Mesothelial cell of epicardium (in vitro differentiated cells): ENCODE measurements at regions not wholly inside any gene's neighbourhood (a gene's known extent, or its start where the extent isn't known, plus 50 kb on each side); places are given as distances from the start of the nearest gene placed in this dataset.
A peak's percentile ranks its signal among the peaks of the same experiment; 100 is the strongest.

Experiments used
- DNase-seq, 2 experiments: peaks; one replicate each; pipeline ENCODE4 v3.0.0; 2021; ENCODE audit warnings: low spot score in 2 of 2; ENCODE audit not compliant: unreplicated experiment in 2 of 2
- H3K27ac Mint-ChIP-seq: 2 replicates; pipeline ENCODE4 v1.8.0; 2021; ENCODE audit warnings: mixed read lengths
- H3K27me3 Mint-ChIP-seq: 2 replicates; pipeline ENCODE4 v1.8.0; 2021; ENCODE audit warnings: low read depth, mixed read lengths
- H3K36me3 Mint-ChIP-seq: 2 replicates; pipeline ENCODE4 v1.8.0; 2021; ENCODE audit warnings: mixed read lengths
- H3K4me1 Mint-ChIP-seq: 2 replicates; pipeline ENCODE4 v1.8.0; 2021; ENCODE audit warnings: mixed read lengths
- H3K4me3 Mint-ChIP-seq: 2 replicates; pipeline ENCODE4 v1.8.0; 2021; ENCODE audit warnings: mild to moderate bottlenecking, moderate library complexity, mixed read lengths
- H3K9me3 Mint-ChIP-seq: 2 replicates; pipeline ENCODE4 v1.8.0; 2021; ENCODE audit warnings: mixed read lengths
- CTCF ChIP-seq: fragments of 200-600 bp; sonication (generic); IDR thresholded peaks from one replicate; pipeline ENCODE4 v1.5.0; 2021; ENCODE audit warnings: antibody characterized with exemption; ENCODE audit not compliant: unreplicated experiment

GRCh38 chr11:11155962-11156815, 196.9 kb downstream of the CSNK2A3 start:
- DNase-seq, result no peak
- Mint-ChIP-seq H3K4me1 (peaks cover 3% of the 10 kb centered on the region), H3K4me3 (no peak overlapping the region), H3K27me3 (no peaks in the 10 kb centered on the region), H3K27ac (no peak overlapping the region), H3K36me3 (no peaks in the 10 kb centered on the region), H3K9me3 (peaks cover 4% of the 10 kb centered on the region)
- peak; percentile 78 for TF ChIP-seq CTCF

GRCh38 chr11:11152877-11153276, 200.2 kb downstream of the CSNK2A3 start:
- TF ChIP-seq CTCF, result no peak
- peaks cover under 1% of the 10 kb centered on the region for H3K9me3 Mint-ChIP-seq
- no peaks in the 10 kb centered on the region for H3K27me3 Mint-ChIP-seq
- no peak overlapping the region for H3K4me3 Mint-ChIP-seq
- no peaks in the 10 kb centered on the region for H3K36me3 Mint-ChIP-seq
- no peak overlapping the region for H3K27ac Mint-ChIP-seq
- H3K4me1 Mint-ChIP-seq, result peaks cover 14% of the 10 kb centered on the region
- no peak for DNase-seq

DNA sequence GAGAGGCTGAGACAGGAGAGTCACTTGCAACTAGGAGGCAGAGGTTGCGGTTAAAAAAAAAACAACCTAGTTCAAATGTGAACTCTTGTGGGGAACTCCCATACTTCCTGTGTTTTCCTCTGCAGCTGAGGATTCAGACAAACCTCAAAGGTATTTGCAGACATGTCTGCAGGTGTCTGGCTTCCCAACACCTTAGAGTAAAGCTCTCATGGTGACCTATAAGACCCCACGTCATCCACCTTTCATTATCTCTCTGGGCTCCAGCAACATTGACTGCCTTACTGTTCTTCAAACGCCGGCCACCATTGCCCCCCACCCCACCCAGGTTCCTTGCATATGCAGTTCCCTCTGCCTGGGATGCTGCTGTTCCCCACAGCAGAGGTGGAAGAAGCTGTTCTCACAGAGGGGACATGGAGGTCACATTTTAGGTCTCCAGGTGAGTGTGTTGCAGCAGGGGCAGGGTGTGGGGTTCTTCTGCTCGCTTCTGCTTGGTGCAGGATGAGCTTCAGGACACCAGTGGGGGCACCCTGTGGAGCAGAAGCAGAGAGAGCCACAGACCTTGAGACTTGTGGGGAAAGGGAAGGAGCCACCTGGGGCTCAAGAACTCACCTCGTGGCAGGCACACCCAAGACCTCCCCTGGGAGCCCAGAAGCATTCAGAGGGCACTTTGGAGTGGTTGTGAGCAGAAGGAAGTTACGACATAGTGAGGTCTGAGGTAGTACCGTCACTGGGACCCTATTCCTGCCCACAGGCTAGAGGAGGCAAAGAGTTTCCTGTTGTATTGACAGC, 203.2 kb downstream of the CSNK2A3 start:
- Mint-ChIP-seq H3K4me1 (peaks cover 15% of the 10 kb centered on the region), H3K36me3 (peaks cover 4% of the 10 kb centered on the region), H3K27me3 (no peaks in the 10 kb centered on the region), H3K9me3 (peaks cover 5% of the 10 kb centered on the region), H3K27ac (no peak overlapping the region), H3K4me3 (no peak overlapping the region)
- no peak for TF ChIP-seq CTCF
- DNase-seq, result no peak

DNA sequence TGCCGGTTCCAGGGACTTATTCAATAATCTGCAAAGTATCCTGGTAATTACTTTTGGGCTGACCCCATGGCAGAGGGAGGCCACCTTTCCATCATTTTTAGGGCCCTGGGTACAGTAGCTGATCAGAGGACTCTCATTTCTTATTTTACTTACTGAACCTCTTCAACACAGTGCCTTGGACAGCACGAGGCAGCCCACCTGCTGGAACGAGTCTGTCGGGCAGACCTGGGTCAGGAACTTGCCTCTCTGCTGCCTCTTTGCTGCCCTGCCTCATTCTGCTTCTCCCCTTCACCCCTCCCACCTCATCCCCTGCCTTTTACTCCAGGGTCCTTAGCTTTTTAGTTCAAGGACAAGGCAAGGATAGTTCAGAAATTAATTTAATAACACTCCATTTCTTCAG, 204.5 kb downstream of the CSNK2A3 start:
- peaks cover 5% of the 10 kb centered on the region for H3K9me3 Mint-ChIP-seq
- peaks cover 15% of the 10 kb centered on the region for H3K4me1 Mint-ChIP-seq
- peak overlapping the region; percentile 95 for H3K27ac Mint-ChIP-seq
- H3K4me3 Mint-ChIP-seq, result no peak overlapping the region
- H3K36me3 Mint-ChIP-seq, result peaks cover 4% of the 10 kb centered on the region
- H3K27me3 Mint-ChIP-seq, result no peaks in the 10 kb centered on the region
- DNase-seq, result no peak
- TF ChIP-seq CTCF, result no peak

DNA sequence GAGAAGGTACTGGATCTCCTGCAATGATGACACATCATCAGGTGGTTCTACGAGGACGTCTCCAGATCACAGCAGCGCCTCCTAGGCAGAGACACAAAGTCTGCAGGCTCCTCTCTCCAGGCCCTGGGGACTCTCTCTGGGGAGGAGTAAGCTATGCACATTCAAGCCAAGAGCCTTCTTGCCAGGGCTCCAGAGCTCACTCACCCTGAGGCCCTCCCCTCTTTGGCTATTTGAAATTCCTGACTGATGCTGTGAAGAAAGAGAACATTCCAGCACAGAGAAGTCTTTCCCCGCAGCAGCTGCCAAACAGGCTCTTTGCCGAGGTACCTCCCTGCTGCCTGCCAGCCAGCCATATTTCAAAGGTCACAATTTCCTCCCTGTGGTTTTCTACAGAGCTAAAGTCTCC, 204.9 kb downstream of the CSNK2A3 start:
- peak overlapping the region; percentile 95 for H3K27ac Mint-ChIP-seq
- H3K36me3 Mint-ChIP-seq, result peaks cover 4% of the 10 kb centered on the region
- peaks cover 15% of the 10 kb centered on the region for H3K4me1 Mint-ChIP-seq
- H3K9me3 Mint-ChIP-seq, result peaks cover 5% of the 10 kb centered on the region
- no peak overlapping the region for H3K4me3 Mint-ChIP-seq
- TF ChIP-seq CTCF, result no peak
- peak; percentile 43 to 64 for DNase-seq
- no peaks in the 10 kb centered on the region for H3K27me3 Mint-ChIP-seq
